LHCN-M2 (cell line): ENCODE measurements at regions not wholly inside any gene's neighbourhood (a gene's known extent, or its start where the extent isn't known, plus 50 kb on each side); places are given as distances from the start of the nearest gene placed in this dataset.
A peak's percentile ranks its signal among the peaks of the same experiment; 100 is the strongest.
"Not testable (repeated sequence)": the region's sequence is repeated elsewhere in the genome, so short reads cannot be mapped to it uniquely, and the experiment has no call there.

ENCODE experiments used
- DNase-seq: peaks from one replicate; pipeline ENCODE4 v3.0.0-alpha.2; 2012; ENCODE audit warnings: low read depth

GRCh38 chr1:79259390-79260336 is 253.1 kb upstream of the ADGRL4 start:
- peak; percentile 58 for DNase-seq

DNA sequence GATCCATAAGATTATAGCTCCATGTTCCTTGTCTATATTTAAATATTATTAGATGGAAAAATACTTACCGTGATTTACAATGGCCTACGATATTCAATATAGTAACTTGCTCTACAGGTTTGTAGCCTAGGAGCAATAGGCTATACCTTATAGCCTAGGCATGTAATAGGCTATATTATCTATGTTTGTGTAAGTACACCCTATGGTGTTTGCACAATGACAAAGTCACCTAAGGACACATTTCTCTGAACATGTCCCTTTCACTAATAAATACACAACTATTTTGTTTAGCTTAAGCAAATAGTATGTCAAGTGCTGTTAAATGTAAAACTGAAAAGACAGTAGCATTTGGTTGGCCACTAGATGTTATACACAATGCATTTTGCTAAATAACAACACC is 248.9 kb upstream of the ADGRL4 start:
- DNase-seq, result no peak

- no peak for DNase-seq
Observed at GRCh38 chr1:79252598-79252997, 246.1 kb upstream of the ADGRL4 start.

DNA sequence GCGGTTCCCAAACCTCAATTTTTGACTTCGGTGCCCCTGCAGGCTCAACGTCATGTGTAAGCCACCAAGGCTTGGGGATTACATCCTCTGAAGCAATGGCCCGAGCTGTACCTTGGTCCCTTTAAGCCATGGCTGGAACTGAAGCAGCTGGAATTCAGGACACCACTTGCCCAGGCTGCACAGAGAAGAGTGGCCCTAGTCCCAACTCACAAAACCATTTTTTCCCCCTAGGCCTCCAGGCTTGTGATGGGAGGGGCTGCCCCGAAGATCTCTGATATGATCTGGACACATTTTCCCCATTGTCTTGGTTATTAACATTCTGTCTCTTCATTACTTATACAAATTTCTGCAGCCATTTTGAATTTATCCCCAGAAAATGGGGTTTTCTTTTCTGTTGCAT is 233.3 kb upstream of the ADGRL4 start:
- no peak for DNase-seq

GRCh38 chr1:79235301-79236002 is 228.9 kb upstream of the ADGRL4 start:
- peak; percentile 37 for DNase-seq

- no peak for DNase-seq
Observed at GRCh38 chr1:79232818-79233217, 226.3 kb upstream of the ADGRL4 start.

GRCh38 chr1:79230751-79231150 is 224.2 kb upstream of the ADGRL4 start:
- DNase-seq, result not testable (repeated sequence)

DNA sequence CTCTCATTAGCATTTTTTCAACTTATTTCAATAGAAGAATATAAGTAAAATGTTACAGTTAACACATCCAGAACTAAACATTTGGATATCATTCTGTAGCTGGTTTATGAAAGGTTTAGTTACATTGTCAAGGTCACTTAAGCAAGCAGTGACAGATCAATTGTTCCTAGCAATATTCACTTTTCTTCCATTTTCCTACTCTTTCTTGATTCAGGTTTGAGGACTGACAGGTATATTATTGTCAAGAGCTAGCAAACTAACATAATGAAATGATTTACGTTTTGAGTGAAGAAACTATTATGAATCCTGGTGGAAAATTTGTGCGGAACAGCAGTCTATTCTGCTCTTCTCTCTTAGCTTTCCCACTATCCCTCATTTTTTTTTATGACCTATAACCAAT is 220.4 kb upstream of the ADGRL4 start:
- DNase-seq, result no peak

DNA sequence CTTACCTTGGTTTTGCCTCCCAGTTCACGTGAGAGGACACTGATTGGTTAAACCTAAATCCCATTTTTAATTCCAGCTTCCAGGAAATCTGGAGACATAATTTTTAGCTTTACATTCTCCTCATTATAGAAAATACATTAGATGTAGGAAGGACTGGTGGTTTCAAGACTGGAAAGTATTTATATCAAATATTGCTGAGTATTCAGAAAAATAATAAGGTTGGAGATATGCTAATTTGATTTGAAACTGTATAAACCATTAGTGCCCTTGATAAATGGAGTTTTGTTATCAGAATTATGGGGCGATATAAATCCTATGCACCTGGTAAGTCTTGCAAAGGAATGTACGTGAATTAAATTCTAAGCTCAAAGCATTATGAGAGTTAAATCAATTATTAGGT is 218.0 kb upstream of the ADGRL4 start:
- DNase-seq, result no peak

GRCh38 chr1:79220509-79220908 is 214.0 kb upstream of the ADGRL4 start:
- no peak for DNase-seq

GRCh38 chr1:79215311-79215710 is 208.8 kb upstream of the ADGRL4 start:
- no peak for DNase-seq

DNA sequence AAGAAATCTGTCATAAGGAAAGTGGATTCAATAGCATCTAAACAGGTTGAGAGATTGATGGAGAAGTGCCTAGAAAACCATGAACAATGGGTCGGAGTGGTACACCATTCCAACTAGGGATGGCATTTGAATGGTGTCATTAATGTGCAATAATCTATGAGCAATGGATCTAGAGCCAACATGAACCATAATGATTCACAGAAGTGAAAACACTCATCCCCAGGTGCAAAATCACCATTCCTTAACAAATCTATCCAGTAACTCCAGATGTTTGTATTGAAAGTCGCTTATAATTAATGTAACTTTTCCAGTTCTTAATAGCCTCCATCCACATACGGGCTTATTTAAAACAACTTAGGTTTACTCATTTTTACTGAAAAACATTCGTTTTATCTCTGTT is 201.3 kb upstream of the ADGRL4 start:
- no peak for DNase-seq

- DNase-seq, result no peak
Observed at GRCh38 chr1:79207331-79207730, 200.8 kb upstream of the ADGRL4 start.

DNA sequence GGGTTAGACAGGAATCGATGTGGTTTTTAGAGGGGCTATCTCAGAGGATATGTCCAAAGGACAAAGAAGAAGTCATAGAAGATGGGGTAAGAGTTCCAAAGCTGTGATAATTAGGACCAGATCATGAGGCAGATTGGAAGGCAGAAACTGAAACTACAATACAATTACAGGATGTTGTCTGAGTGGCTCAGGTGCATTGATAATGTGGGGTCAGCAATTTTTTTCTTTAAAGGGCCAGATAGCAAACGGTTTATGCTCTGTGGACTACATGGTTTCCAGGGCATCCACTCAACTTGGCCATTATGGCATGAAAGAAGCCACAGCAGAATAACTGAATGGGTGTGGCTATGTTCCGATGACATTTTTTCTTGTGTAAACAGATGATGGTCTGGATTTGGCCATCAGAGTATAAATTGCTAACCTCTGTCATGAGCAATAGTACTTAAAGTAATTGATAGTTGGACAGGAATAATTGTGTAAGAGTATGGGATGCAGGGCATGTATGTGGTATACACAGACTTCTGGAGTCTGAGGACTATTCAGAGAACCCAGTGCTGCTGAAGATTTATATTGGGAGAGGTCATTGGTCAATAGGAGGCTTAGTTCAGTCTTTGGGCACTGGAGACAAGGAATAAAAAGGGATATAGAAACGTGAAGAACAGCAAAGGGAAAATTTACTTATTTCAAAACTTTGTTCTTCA is 198.4 kb upstream of the ADGRL4 start:
- DNase-seq, result no peak

GRCh38 chr1:79198832-79199231 is 192.3 kb upstream of the ADGRL4 start:
- peak; percentile 73 for DNase-seq

- DNase-seq, result peak; percentile 54
Observed at GRCh38 chr1:79197421-79197820, 190.9 kb upstream of the ADGRL4 start.

- no peak for DNase-seq
Observed at GRCh38 chr1:79196211-79196610, 189.7 kb upstream of the ADGRL4 start.

DNA sequence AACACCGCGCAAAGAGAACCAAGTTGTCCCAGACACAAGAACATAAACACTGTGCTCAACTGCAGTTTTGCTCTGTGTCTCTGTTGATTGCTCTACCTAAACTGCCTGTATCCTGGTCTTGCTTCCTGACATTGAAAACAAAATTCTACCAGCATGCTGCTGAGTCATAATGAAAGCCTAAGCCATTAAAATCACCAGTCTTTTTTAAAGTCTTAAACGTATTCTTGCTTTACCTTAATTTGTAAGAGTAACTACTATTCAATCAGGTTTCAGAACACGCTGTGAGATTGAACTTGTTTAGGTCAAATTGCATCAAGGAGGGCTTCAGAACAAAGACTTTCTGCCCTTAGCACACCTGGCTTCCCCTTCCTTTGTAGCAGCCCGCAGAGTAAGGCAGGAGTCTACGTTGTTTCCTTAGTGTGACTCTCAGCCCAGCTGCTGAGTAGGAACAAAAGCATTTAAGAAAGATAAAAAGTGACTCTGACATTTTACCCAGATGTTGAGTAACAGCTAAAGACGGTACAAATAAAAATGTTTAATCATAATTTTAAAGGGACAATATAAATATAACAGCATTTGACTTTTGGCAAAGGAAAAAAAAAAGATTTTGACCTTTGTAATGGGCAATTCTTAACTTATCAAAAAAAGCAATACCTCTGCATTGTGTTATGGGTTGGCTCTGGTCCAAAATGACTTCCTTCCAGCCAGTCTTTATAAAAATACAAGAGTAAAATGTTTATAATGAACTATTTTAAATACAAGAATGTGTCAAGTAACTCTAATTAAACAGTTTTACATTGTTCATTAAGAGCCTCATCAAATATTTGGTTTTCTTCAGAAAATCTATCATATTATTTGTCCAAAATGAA is 186.9 kb upstream of the ADGRL4 start:
- peak; percentile 62 for DNase-seq

- no peak for DNase-seq
Observed at GRCh38 chr1:79190074-79190473, 183.5 kb upstream of the ADGRL4 start.

DNA sequence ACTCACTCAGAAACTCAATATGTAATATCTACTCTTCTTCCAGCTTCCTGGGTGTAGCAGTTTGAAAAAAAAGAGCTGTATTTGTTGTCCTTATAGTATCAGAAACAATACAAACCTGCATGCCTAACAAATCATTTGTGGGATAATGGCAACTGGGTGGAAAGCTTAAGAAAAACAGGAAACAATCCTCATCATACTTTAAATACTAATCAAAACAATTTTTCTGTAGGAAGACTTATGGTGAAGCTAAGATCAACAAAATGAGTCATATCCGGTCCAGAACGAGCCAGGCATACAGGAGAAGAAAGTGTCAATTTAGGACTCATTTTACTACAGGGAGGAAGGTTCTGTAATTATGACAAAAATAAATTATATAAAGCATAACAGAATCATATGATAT is 181.8 kb upstream of the ADGRL4 start:
- peak; percentile 70 for DNase-seq

DNA sequence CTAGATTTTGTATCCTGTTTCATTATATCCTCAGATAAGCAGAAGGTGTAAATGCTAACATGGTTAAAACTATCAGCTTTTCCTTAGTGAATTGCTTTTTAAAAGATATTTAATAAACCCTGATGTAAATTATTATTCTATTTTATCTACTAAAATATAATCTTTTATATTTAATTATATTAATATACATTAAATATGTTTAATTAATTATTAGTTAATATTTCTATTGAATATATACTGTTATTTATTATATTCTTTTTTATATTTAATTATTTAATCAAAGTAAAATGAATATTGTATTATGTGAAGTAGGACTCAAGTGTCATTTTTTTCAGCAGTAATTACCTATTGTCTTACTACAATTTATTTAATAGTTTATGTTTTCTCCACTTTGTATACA is 179.7 kb upstream of the ADGRL4 start:
- DNase-seq, result no peak
